ENCODE measurements at regions not wholly inside any gene's neighbourhood (a gene's known extent, or its start where the extent isn't known, plus 50 kb on each side); places are given as distances from the start of the nearest gene placed in this dataset.

- H2AK5ac ChIP-seq (ENCODE audit: low read depth, low read length): no peak overlapping the region
- no peak overlapping the region for H2BK15ac ChIP-seq (ENCODE audit: low read length)
- H3K9me3 ChIP-seq (ENCODE audit: insufficient read depth in 2 of 2, low read depth in 1 of 2, low read length in 1 of 2): peaks cover 7 to 10% of the 10 kb centered on the region in 2 experiments; a peak in 3 of 4 replicates
- DNase-seq (ENCODE audit: low read depth in 1 of 2, low spot score in 2 of 2): peak in 1 of 2 experiments; percentile 67
- no peaks in the 10 kb centered on the region for H3K36me3 ChIP-seq (ENCODE audit: control insufficient read depth in 2 of 4, insufficient read depth in 4 of 4, low read length in 3 of 4)
- H3K4me1 ChIP-seq (replicated peaks in 1 of 4; ENCODE audit: control insufficient read depth in 3 of 4, insufficient read depth in 4 of 4, low read length in 3 of 4): peaks cover 2 to 8% (median 5%) of the 10 kb centered on the region in 4 experiments; a peak in 4 of 7 replicates
- no peaks in the 10 kb centered on the region for H4K20me1 ChIP-seq (replicated peaks in 1 of 2; ENCODE audit: control insufficient read depth in 1 of 2, insufficient read depth in 2 of 2, low read length in 2 of 2)
- H3K23me2 ChIP-seq (ENCODE audit: low read depth, low read length): no peaks in the 10 kb centered on the region
- no peak overlapping the region for H4K8ac ChIP-seq (ENCODE audit: extremely low read depth, insufficient read depth, low read length)
- no peak overlapping the region for H3K23ac ChIP-seq (ENCODE audit: insufficient read length)
- no peak overlapping the region for H4K5ac ChIP-seq (ENCODE audit: insufficient read length, low read depth, low read length)
- no peak overlapping the region for H3K4ac ChIP-seq (replicated peaks; ENCODE audit: insufficient read length, low read depth, low read length)
- H2BK20ac ChIP-seq (ENCODE audit: low read length): no peak overlapping the region
- H3K4me2 ChIP-seq (ENCODE audit: insufficient read depth in 1 of 2, low read depth in 2 of 2, low read length in 2 of 2): no peak overlapping the region
- ChIA-PET CTCF (ENCODE audit: partially characterized antibody) (interaction anchor here (0.5 to 7.0 kb wide), 33 partner anchors 10 to 986 kb away, joined by 3 to 64 read pairs (median 4); no protein-coding TSS in a partner anchor), POLR2A (ENCODE audit: partially characterized antibody) (no interaction called here)
- peak overlapping the region; percentile 86 for H2AFZ ChIP-seq (ENCODE audit: low read length)
- H3K79me2 ChIP-seq (ENCODE audit: control insufficient read depth in 1 of 2, insufficient read depth in 2 of 2, low read length in 2 of 2): no peaks in the 10 kb centered on the region
- TF ChIP-seq CTCF (IDR thresholded peaks at IDR 0.05; ENCODE audit: control extremely low read depth in 1 of 3, insufficient read depth in 1 of 3, low read depth in 1 of 3, low read length in 3 of 3): peak; percentile 50 to 96 (median 79)
- TF ChIP-seq RAD21 (IDR thresholded peaks at IDR 0.05 in 1 of 2, conservative IDR thresholded peaks at IDR 0.05 in 1 of 2; ENCODE audit: low read depth in 2 of 2, low read length in 2 of 2): peak; percentile 92 to 94
- TF ChIP-seq BCL11A (IDR thresholded peaks at IDR 0.05; ENCODE audit: low read depth in 2 of 2, low read length in 2 of 2): no peak
- TF ChIP-seq TCF12 (IDR thresholded peaks at IDR 0.05; ENCODE audit: low read depth, low read length): peak; percentile 68; the same call in 1 of the 2 replicates
- TF ChIP-seq YY1 (IDR thresholded peaks at IDR 0.05; ENCODE audit: low read depth, low read length): peak; percentile 45; the same call in 1 of the 2 replicates
- TF ChIP-seq POLR2AphosphoS5 (IDR thresholded peaks at IDR 0.05; ENCODE audit: low read depth, low read length): no peak
- H3K18ac ChIP-seq (ENCODE audit: extremely low read depth, low read length): no peak overlapping the region
- no peak overlapping the region for H2BK12ac ChIP-seq (ENCODE audit: low read depth, low read length)
- no peak overlapping the region for H2BK120ac ChIP-seq (replicated peaks; ENCODE audit: low read depth, low read length)
- H3K4me3 ChIP-seq (ENCODE audit: extremely low read depth in 1 of 4, insufficient read depth in 2 of 4, low read depth in 3 of 4, low read length in 4 of 4): no peak overlapping the region
- H2BK5ac ChIP-seq (ENCODE audit: low read depth, low read length): no peak overlapping the region
- no peak overlapping the region for H3K9ac ChIP-seq (replicated peaks in 1 of 4; ENCODE audit: extremely low read depth in 1 of 4, low read depth in 3 of 4, low read length in 3 of 4)
- 46% methylated on average over 7 of the region's 7 CpGs; no CpG with 5 or more reads in 1 of the 2 experiments for WGBS, 2 experiments (ENCODE audit: extremely low coverage in 1 of 2, insufficient coverage in 1 of 2, insufficient read length in 1 of 2, insufficient replicate concordance in 2 of 2, low coverage in 1 of 2, low lambda C conversion rate in 2 of 2, missing lambda C conversion rate in 1 of 2)
- no peaks in the 10 kb centered on the region for H3K79me1 ChIP-seq (ENCODE audit: low read depth, low read length)
- H3K27ac ChIP-seq (ENCODE audit: low read depth, low read length): no peak overlapping the region
- peak; percentile 76 for FAIRE-seq
- no peak overlapping the region for H3K14ac ChIP-seq (ENCODE audit: insufficient read length)
- H3K56ac ChIP-seq (replicated peaks; ENCODE audit: insufficient read length, low read depth, low read length): no peak overlapping the region
- H3K27me3 ChIP-seq (replicated peaks in 1 of 4; ENCODE audit: control insufficient read depth in 3 of 4, extremely low read depth in 1 of 4, insufficient read depth in 3 of 4, low read length in 3 of 4): peaks cover 0 to 2% (median 0%) of the 10 kb centered on the region in 4 experiments; a peak in 2 of 7 replicates
- H4K91ac ChIP-seq (replicated peaks; ENCODE audit: insufficient read length, low read length): no peak overlapping the region
These were observed 83.5 kb upstream of the SPTLC3 start for GRCh38 chr20:12925210-12925755.

Measured in H1 (cell line).